DND-41 (cell line): ENCODE measurements at regions not wholly inside any gene's neighbourhood (a gene's known extent, or its start where the extent isn't known, plus 50 kb on each side); places are given as distances from the start of the nearest gene placed in this dataset.

Source experiments
- ATAC-seq: fragments of 200-7000 bp; cut with Tn5 transposase; 3 replicates; pipeline ENCODE4 v1.9.1; 2021; ENCODE audit warnings: low read depth; ENCODE audit not compliant: insufficient read depth
- DNase-seq: peaks from one replicate; pipeline ENCODE4 v3.0.0-alpha.2; 2020
- H2AFZ ChIP-seq: 2 replicates; pipeline ENCODE4 v1.6.0; 2012; ENCODE audit warnings: low read depth, low read length
- H3K27ac ChIP-seq: 2 replicates; pipeline ENCODE4 v1.5.1; 2012; ENCODE audit warnings: low read length, inconsistent platforms
- H3K27me3 ChIP-seq: fragments of 200-600 bp; sonication (generic); 2 replicates; pipeline ENCODE4 v1.6.0; 2012; ENCODE audit warnings: low read length, mild to moderate bottlenecking, inconsistent platforms; ENCODE audit not compliant: insufficient read depth, poor library complexity
- H3K36me3 ChIP-seq: 2 replicates; pipeline ENCODE4 v1.5.1; 2012; ENCODE audit warnings: low read length, inconsistent platforms; ENCODE audit not compliant: insufficient read depth
- H3K4me1 ChIP-seq: 2 replicates; pipeline ENCODE4 v1.5.1; 2012; ENCODE audit warnings: mild to moderate bottlenecking, low read length; ENCODE audit not compliant: insufficient read depth
- H3K4me2 ChIP-seq: 2 replicates; pipeline ENCODE4 v1.6.0; 2012; ENCODE audit warnings: mild to moderate bottlenecking, moderate library complexity, low read length, inconsistent platforms; ENCODE audit not compliant: insufficient read depth
- H3K4me3 ChIP-seq, 2 experiments: fragments of 200-600 bp in 1 of 2; shearing (Covaris generic) in 1 of 2; 2 replicates each; pipeline ENCODE4 v1.5.1; 2012 to 2016; ENCODE audit warnings: inconsistent platforms in 2 of 2, low read length in 2 of 2, mild to moderate bottlenecking in 2 of 2, low read depth in 1 of 2, moderate library complexity in 1 of 2
- H3K79me2 ChIP-seq: 2 replicates; pipeline ENCODE4 v1.6.0; 2012; ENCODE audit warnings: low read length, inconsistent platforms; ENCODE audit not compliant: insufficient read depth
- H3K9ac ChIP-seq: 2 replicates; pipeline ENCODE4 v1.6.0; 2012; ENCODE audit warnings: low read depth, mild to moderate bottlenecking, inconsistent platforms, low read length, moderate library complexity
- H3K9me3 ChIP-seq: 2 replicates; pipeline ENCODE4 v1.5.1; 2012; ENCODE audit warnings: low read length, moderate library complexity, mild to moderate bottlenecking, inconsistent platforms; ENCODE audit not compliant: insufficient read depth, severe bottlenecking
- H4K20me1 ChIP-seq: 2 replicates; pipeline ENCODE4 v1.6.0; 2012; ENCODE audit warnings: low read length; ENCODE audit not compliant: insufficient read depth
- CTCF ChIP-seq: IDR thresholded peaks from 2 replicates; pipeline ENCODE4 v1.5.1; 2012; ENCODE audit warnings: borderline replicate concordance, low read length, moderate library complexity, mild to moderate bottlenecking; ENCODE audit not compliant: poor library complexity, severe bottlenecking; ENCODE audit errors: extremely low read depth
- EZH2 ChIP-seq: IDR thresholded peaks from 3 replicates; pipeline ENCODE4 v1.6.1; 2012; ENCODE audit warnings: borderline replicate concordance, low read depth, mild to moderate bottlenecking, moderate library complexity, low read length, inconsistent platforms; ENCODE audit not compliant: severe bottlenecking

GRCh38 chr1:109850194-109850593 is 60.5 kb upstream of the CSF1 start:
- Histone ChIP-seq H3K4me3 (no peak overlapping the region), H4K20me1 (no peaks in the 10 kb centered on the region), H3K36me3 (no peaks in the 10 kb centered on the region), H3K79me2 (no peaks in the 10 kb centered on the region), H3K27me3 (no peaks in the 10 kb centered on the region), H3K9ac (no peak overlapping the region), H3K4me2 (no peak overlapping the region), H2AFZ (no peak overlapping the region), H3K27ac (no peak overlapping the region), H3K4me1 (no peaks in the 10 kb centered on the region), H3K9me3 (no peaks in the 10 kb centered on the region)
- ATAC-seq, result no peak
- no peak for TF ChIP-seq EZH2
- no peak for TF ChIP-seq CTCF
- DNase-seq, result no peak

DNA sequence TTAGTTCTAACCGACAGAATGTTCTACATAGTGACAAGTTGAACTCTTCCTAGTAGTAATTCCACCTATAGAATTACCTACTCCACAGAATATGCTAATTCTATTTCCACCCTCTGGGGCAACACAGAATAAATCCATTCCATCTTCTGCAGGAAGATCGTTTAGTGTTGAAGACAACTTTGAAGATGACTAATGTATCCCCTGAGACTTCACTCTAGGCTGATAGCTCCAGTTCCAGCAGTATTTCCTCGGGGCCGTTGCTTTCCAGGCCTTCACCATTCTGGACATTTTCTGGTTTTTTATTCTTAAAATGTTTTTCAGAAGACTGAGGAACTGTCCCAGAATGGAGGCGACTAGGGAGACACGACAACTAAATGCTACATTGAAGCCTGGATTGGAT is 61.0 kb upstream of the CSF1 start:
- DNase-seq (no peak), ATAC-seq (no peak)
- TF ChIP-seq EZH2, result no peak
- no peak for TF ChIP-seq CTCF
- Histone ChIP-seq H3K36me3 (no peaks in the 10 kb centered on the region), H3K9me3 (no peaks in the 10 kb centered on the region), H2AFZ (no peak overlapping the region), H3K4me2 (no peak overlapping the region), H3K27ac (no peak overlapping the region), H3K27me3 (no peaks in the 10 kb centered on the region), H3K79me2 (no peaks in the 10 kb centered on the region), H4K20me1 (no peaks in the 10 kb centered on the region), H3K9ac (no peak overlapping the region), H3K4me3 (no peak overlapping the region), H3K4me1 (no peaks in the 10 kb centered on the region)

- Histone ChIP-seq H3K79me2 (no peaks in the 10 kb centered on the region), H2AFZ (no peak overlapping the region), H3K27ac (no peak overlapping the region), H3K4me3 (no peak overlapping the region), H4K20me1 (no peaks in the 10 kb centered on the region), H3K9ac (no peak overlapping the region), H3K27me3 (no peaks in the 10 kb centered on the region), H3K36me3 (no peaks in the 10 kb centered on the region), H3K4me1 (no peaks in the 10 kb centered on the region), H3K9me3 (no peaks in the 10 kb centered on the region), H3K4me2 (no peak overlapping the region)
- DNase-seq, result no peak
- no peak for TF ChIP-seq CTCF
- no peak for TF ChIP-seq EZH2
- ATAC-seq, result no peak
Measured at GRCh38 chr1:109847251-109847650, 63.4 kb upstream of the CSF1 start.

- ATAC-seq, result no peak
- no peak overlapping the region for H3K4me2 ChIP-seq
Measured at GRCh38 chr1:109846846-109847245, 63.8 kb upstream of the CSF1 start.

More at GRCh38 chr1:109846846-109847245, 63.8 kb upstream of the CSF1 start:
- H3K4me1 ChIP-seq, result no peaks in the 10 kb centered on the region
- H2AFZ ChIP-seq, result no peak overlapping the region
- DNase-seq, result no peak
- no peak overlapping the region for H3K9ac ChIP-seq
- no peaks in the 10 kb centered on the region for H3K36me3 ChIP-seq
- no peaks in the 10 kb centered on the region for H4K20me1 ChIP-seq
- H3K9me3 ChIP-seq, result no peaks in the 10 kb centered on the region
- H3K4me3 ChIP-seq, result no peak overlapping the region
- no peaks in the 10 kb centered on the region for H3K79me2 ChIP-seq
- no peaks in the 10 kb centered on the region for H3K27me3 ChIP-seq
- TF ChIP-seq CTCF (no peak), EZH2 (no peak)
- H3K27ac ChIP-seq, result no peak overlapping the region
